HPDE6-E6E7 (cell line): ENCODE measurements at regions not wholly inside any gene's neighbourhood (a gene's known extent, or its start where the extent isn't known, plus 50 kb on each side); places are given as distances from the start of the nearest gene placed in this dataset.
"Not testable (repeated sequence)": the region's sequence is repeated elsewhere in the genome, so short reads cannot be mapped to it uniquely, and the experiment has no call there.

Experiments
- DNase-seq: peaks from one replicate; pipeline ENCODE4 v3.0.0; 2011; ENCODE audit warnings: missing footprints; ENCODE audit errors: extremely low spot score

GRCh38 chr12:74119811-74120362 is 417.7 kb upstream of the ATXN7L3B start:
- no peak for DNase-seq

DNA sequence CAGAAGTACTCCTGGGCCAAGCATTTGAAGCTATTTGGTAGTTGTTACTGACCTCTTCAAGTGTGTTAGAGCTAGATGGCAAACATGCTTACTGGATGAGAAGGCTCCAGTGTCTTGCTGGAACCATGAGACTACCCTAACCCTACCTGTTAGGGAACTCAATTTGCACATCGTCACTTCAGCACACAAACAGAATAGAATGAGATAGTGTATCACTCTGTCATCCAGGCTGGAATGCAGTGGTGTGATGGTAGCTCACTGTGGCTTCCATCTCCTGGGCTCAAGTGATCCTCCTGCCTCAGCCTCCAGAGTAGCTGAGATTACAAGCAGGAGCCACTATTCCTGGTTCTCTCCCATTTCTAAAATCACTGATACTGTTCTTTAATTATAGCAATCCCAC is 417.0 kb upstream of the ATXN7L3B start:
- no peak for DNase-seq

DNA sequence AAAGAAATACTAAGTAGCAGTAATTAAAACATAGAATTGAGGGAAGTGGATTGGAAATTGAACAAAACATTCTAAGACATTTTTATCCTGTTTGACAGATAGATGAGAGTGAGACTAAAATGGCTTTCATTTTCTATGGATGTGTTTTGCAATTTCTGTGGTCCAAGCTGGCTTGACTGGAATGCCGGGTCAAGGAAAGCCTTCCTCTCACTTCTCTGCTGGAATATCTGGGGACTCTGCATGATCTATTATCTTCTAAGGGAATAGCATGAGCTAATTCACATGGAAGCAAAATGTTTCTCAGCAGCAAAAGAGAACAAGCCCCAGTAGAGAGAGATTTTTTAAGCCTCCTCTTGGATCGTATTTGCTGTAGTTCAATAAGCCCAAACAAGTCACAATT is 407.9 kb upstream of the ATXN7L3B start:
- no peak for DNase-seq

GRCh38 chr12:74144396-74144795 is 393.2 kb upstream of the ATXN7L3B start:
- DNase-seq = no peak

- DNase-seq = no peak
Observed at GRCh38 chr12:74145328-74145727, 392.3 kb upstream of the ATXN7L3B start.

DNA sequence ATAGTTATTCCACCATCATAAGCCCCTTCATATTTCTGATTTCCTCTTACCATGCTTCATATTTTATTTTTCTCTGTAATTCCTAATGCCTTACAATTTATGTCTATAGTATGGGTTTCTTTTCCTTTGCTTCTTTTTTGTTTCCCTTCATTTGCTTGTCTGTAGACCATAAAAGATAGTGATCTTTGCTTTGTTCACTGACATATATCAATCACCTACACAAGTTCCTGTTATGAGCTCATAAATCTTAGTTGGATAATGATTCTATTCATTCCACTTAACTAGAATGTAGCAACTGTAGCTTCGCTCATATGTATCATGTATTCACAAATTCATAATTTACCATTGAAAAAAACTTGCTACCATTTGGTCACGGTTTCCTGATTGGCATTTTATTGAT is 388.8 kb upstream of the ATXN7L3B start:
- DNase-seq = no peak

DNA sequence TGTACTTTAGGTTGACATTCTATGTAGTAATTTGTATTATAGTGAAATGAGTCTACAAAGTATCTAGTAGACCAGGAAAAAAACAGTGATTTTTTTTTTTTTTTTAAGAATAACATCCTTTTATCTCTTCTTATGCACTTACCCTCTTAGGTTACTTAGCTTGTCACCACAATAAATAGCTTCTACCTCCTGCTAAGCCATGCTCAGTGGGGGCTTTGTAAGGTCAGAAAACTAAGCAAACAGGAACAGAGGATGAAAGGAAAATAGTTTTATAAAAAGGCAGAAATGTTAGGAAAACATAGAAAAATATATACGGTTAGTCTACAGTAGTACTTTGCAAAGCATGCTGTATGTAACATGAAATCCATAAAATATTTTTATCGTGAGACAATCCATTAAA is 385.3 kb upstream of the ATXN7L3B start:
- DNase-seq = no peak

DNA sequence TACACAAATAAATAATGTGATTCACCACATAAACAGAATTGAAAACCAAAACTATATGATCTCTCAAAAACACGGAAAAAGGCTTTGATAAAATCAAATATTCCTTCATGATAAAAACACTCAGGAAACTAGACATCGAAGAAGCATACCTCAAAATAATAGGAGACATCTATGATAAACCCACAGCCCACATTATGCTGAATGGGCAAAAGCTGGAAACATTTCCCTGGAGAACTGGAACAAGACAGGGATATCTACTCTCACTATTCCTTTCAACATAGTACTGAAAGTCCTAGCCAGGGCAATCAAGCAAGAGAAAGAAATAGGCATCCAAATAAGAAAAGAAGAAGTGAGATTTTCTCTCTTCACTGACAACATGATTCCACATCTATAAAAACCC is 371.5 kb upstream of the ATXN7L3B start:
- no peak for DNase-seq

DNA sequence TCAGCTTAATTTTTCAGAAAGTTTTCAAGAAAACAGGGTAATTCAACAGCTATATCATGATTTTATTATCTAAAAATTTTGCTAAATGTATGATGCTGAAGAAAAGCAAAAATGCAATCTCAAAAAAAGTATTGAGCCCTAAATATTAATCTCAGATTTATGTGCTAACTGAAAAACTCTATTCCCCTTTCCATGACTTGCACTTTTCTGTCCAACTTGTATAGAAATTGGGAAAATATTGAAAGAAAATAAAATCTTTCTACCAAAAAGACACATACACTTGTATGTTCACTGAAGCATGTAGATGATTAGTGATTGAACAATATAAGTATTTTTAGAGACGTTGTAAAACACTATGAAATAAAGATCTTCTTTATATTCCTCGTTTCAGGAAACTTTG is 368.0 kb upstream of the ATXN7L3B start:
- DNase-seq = no peak

DNA sequence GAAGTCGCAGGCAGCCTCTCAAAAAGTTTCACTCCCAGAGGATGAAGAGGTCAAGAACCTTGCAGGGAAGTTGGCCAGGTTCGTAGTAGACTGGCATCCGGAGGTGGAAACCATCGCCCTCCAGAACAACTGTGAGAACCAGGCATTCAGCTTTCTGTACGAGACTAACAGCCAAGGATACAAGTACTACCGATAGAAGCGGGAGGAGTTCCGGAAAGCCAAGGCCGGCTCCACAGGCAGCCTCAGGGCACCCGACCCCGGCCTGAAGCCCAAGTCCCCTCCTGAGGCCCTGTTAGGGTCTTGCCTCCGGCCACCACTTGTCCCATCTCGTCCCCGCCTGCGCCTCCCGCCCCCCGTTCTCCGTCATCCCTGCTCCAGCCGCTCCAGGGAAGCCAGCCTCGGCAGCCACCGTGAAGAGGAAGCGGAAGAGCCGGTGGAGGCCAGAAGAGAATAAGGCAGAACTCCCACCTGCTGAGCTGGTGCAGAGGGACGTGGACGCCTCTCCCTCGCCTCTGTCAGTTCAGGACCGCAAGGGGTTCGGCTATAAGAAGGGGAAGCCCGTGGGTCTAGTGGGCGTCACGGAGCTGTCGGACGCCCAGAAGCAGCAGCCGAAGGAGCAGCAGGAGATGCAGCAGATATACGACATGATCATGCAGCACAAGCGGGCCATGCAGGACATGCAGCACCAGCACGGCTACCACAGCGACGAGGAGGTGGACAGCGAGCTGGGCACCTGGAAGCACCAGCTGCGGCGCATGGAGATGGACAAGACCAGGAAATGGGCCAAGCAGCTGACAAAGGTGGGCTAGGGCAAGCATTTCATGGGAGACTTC is 366.8 kb upstream of the ATXN7L3B start:
- no peak for DNase-seq

DNA sequence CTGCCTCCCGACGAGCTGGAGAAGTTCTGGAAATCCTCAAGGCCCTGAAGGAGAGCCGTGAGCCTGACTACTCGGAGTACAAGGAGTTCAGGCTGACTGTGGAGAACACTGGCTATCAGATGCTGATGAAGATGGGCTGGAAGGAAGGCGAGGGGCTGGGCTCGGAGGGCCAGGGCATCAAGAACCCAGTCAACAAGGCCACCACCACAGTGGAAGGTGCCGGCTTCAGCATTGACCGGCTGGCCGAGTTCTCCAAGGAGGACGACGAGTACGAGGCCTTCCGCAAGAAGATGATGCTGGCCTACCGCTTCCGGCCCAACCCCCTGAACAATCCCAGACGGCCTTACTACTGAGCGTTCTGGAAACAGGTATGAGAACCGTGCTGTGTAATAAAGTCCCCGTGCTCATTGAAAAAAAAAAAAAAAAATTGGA is 366.1 kb upstream of the ATXN7L3B start:
- no peak for DNase-seq

DNA sequence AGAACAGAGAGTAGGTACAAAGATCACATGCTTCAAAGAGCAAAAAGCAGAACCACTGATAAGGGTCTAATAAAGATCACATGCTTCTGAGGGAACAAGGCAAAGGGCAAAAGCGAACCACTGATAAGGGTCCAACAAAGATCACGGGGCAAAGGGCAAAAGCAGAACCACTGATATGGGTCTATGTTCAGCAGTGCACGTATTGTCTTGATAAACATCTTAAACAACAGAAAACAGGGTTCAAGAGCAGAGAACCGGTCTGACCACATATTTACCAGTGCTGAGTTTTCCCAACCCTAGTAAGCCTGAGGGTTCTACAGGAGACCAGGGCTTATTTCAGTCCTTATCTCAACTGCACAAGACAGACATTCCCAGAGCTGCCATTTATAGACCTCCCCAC is 362.7 kb upstream of the ATXN7L3B start:
- not testable (repeated sequence) for DNase-seq

DNA sequence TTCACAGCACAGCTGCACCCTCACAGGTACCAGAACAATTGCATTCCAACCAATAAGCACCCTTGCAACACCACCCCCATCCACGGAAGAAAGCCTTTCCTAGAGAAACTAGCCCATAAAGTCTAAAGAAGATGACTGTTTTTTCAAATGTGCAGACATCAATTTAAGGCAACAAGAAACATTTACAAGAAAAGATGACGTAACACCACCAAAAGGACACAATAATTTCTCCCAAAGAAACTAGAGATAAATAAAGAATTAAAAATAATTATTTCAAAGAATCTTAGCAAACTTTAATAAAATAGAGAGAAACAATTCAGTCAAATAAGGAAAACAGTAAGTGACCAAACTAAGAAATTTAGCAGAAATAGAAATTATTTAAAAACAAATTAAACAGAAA is 352.3 kb upstream of the ATXN7L3B start:
- no peak for DNase-seq

- no peak for DNase-seq
Observed at GRCh38 chr12:74193191-74193590, 344.4 kb upstream of the ATXN7L3B start.

GRCh38 chr12:74204236-74204635 is 333.4 kb upstream of the ATXN7L3B start:
- DNase-seq = no peak

DNA sequence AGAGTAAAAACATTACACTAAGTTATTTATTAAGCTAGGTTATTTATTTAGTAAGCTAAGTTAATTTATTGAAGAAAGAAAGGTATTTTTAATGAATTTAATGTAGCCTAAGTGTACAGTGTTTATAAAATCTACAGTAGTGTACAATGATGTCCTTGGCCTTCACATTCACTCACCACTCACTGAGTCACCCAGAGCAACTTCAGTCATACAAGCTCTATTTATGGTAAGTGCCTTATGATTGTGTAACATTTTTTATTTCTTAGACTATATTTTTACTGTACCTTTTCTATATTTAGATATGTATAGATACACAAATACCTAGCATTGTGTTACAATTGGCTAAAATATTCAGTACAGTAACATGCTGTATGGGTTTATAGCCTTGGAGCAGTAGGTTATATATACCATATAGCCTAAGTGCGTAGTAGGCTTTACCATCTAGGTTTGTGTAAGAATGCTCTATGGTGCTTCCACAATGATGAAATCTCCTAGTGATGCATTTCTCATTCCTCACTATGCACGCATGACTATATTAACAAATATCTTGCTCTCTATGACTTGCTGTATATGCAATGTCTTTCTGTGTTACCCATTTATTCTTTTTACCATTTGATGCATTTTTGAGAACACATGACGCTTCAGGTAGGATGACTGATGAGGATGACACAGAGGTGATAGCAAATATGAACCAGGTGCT is 309.6 kb upstream of the ATXN7L3B start:
- DNase-seq = peak; percentile 0

- DNase-seq = no peak
Observed at GRCh38 chr12:74229671-74230070, 308.0 kb upstream of the ATXN7L3B start.

DNA sequence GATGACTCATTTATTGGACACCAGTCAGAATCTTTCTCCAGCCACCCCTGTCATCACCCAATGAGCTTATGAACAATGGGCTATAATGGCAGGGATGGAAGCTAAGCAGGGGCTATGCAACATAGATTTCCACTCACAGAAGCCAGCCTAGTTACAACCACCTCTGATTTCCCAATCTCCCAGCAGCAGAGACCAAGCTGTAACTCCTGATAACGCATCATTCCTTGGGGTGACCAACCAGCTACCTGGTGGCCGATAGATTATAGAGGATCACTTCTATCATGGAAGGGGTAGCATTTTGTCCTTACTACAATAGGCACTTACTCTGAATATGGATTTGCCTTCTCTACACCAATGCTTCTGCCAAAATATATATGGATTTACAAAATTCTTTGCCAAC is 302.3 kb upstream of the ATXN7L3B start:
- no peak for DNase-seq

DNA sequence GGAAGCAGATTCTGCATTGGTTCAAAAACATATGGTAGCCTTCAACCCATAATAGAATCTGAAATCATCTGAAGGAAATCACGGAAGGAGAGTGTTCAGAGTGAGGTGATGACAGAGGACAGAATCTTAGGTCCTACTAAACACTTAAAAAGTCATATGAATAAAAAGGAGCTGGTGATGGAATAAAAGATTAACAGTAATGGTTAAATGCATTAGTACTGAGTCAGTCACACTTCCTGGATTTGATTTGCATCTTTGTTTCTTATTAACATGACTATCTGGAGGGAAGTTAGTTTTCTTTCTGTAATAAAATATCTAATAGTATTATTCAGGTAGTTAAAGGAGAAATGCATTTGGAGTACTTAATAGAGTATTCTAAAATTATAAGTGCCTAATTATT is 296.3 kb upstream of the ATXN7L3B start:
- DNase-seq = no peak

DNA sequence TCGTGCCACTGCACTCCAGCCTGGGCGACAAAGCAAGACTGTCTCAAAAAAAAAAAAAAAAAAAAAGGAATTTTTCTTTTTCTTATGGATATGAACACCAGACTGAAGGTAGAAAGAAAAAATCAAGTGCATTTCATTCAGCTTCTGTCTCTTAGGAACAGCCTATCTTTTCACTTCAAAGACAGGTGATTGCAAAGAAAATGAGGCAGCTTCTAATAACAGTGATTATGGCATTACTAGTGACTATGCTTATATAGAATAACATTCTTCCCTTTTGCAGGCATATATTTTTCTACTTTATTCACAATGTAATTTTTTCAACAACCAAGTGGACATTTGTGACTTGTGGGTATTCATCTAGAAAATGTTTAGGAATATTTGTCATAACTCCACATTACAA is 295.5 kb upstream of the ATXN7L3B start:
- DNase-seq = no peak

GRCh38 chr12:74245458-74245857 is 292.2 kb upstream of the ATXN7L3B start:
- no peak for DNase-seq

DNA sequence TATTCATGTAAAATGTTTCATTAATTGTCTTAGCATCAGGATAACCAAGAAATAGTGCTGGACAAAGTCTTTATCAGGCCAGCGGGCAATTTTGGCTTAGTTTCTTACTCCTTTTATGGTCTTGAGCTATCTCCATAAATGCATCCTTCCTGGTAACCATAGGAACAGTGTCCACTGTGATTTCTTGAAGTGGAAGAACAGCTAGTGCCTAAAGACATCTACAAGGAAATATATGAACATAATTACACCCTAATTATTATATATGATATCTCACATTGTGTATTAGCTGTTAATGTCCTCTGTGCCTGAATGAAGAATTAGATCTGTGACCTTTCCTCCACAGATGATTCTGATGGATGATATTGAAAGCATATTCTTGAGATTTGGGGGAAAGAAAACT is 286.7 kb upstream of the ATXN7L3B start:
- DNase-seq = no peak

- DNase-seq = not testable (repeated sequence)
Observed at GRCh38 chr12:74253826-74254225, 283.8 kb upstream of the ATXN7L3B start.
